IMR-90 (cell line): ENCODE measurements at regions not wholly inside any gene's neighbourhood (a gene's known extent, or its start where the extent isn't known, plus 50 kb on each side); places are given as distances from the start of the nearest gene placed in this dataset.
"Not testable (repeated sequence)": the region's sequence is repeated elsewhere in the genome, so short reads cannot be mapped to it uniquely, and the experiment has no call there.

ENCODE experiments used
- ATAC-seq: fragments of 200-7000 bp; cut with Tn5 transposase; 2 replicates; pipeline ENCODE4 v1.9.1; 2020; ENCODE audit warnings: low read depth, mild to moderate bottlenecking, moderate library complexity
- BruUV-seq: library from RNA; stranded (reverse); fragments of 400-500 nt; replicated peaks from 2 replicates; lab custom pipeline; 2021; lab: Mats Ljungman, UMichigan
- CTCF ChIA-PET: fragments of 300-600 bp; formaldehyde crosslinking; extraction: SDS; loops from one replicate; lab custom pipeline; 2021; ENCODE audit warnings: antibody characterized with exemption; lab: Yijun Ruan, JAX
- POLR2A ChIA-PET: fragments of 300-600 bp; sonication (Branson Sonifier 250); formaldehyde crosslinking; loops from one replicate; lab custom pipeline; 2022; ENCODE audit warnings: antibody characterized with exemption; ENCODE audit not compliant: unreplicated experiment; lab: Charles Lee
- DNase-seq: peaks from one replicate; pipeline ENCODE4 v3.0.0; 2013
- H2AFZ ChIP-seq: replicated peaks from 2 replicates; pipeline ENCODE3; 2013; ENCODE audit warnings: low read length, mild to moderate bottlenecking; ENCODE audit not compliant: poor library complexity
- H2AK5ac ChIP-seq: 2 replicates; pipeline ENCODE4 v1.6.1; 2013; ENCODE audit warnings: low read depth, low read length, inconsistent platforms
- H2AK9ac ChIP-seq: replicated peaks from 2 replicates; pipeline ENCODE3; 2013; ENCODE audit warnings: mild to moderate bottlenecking, low read depth, low read length, moderate library complexity; ENCODE audit not compliant: poor library complexity
- H2BK120ac ChIP-seq: 2 replicates; pipeline ENCODE4 v1.6.1; 2013; ENCODE audit warnings: low read depth, low read length, inconsistent platforms
- H2BK15ac ChIP-seq: 3 replicates; pipeline ENCODE4 v1.6.1; 2013; ENCODE audit warnings: low read depth, low read length, inconsistent platforms
- H2BK20ac ChIP-seq: 2 replicates; pipeline ENCODE4 v1.6.1; 2013; ENCODE audit warnings: low read depth, mild to moderate bottlenecking, inconsistent platforms, low read length, moderate library complexity
- H2BK5ac ChIP-seq: 2 replicates; pipeline ENCODE4 v1.6.1; 2013; ENCODE audit warnings: mild to moderate bottlenecking, low read depth, low read length, inconsistent platforms; ENCODE audit not compliant: poor library complexity, severe bottlenecking
- H3K14ac ChIP-seq: replicated peaks from 2 replicates; pipeline ENCODE4 v1.6.1; 2013; ENCODE audit warnings: low read depth, low read length, inconsistent platforms
- H3K18ac ChIP-seq: 2 replicates; pipeline ENCODE4 v1.6.1; 2013; ENCODE audit warnings: low read depth, low read length, control low read depth
- H3K23ac ChIP-seq: 2 replicates; pipeline ENCODE4 v1.6.1; 2013; ENCODE audit warnings: low read depth, low read length, inconsistent platforms
- H3K27ac ChIP-seq: 2 replicates; pipeline ENCODE4 v1.5.1; 2013; ENCODE audit warnings: mild to moderate bottlenecking, control low read depth, low read length; ENCODE audit not compliant: insufficient read depth
- H3K27me3 ChIP-seq: 2 replicates; pipeline ENCODE4 v1.6.1; 2013; ENCODE audit warnings: low read length; ENCODE audit not compliant: control insufficient read depth, insufficient read depth
- H3K36me3 ChIP-seq: 2 replicates; pipeline ENCODE4 v1.6.1; 2013; ENCODE audit warnings: low read length, mixed read lengths; ENCODE audit not compliant: control insufficient read depth, insufficient read depth
- H3K4ac ChIP-seq: 2 replicates; pipeline ENCODE4 v1.6.1; 2013; ENCODE audit warnings: low read depth, low read length, inconsistent platforms
- H3K4me1 ChIP-seq: 2 replicates; pipeline ENCODE4 v1.6.1; 2013; ENCODE audit warnings: low read length, mixed read lengths; ENCODE audit not compliant: control insufficient read depth, insufficient read depth
- H3K4me2 ChIP-seq: 2 replicates; pipeline ENCODE4 v1.6.1; 2013; ENCODE audit warnings: low read depth, mild to moderate bottlenecking, control low read depth, low read length, moderate library complexity
- H3K4me3 ChIP-seq: 2 replicates; pipeline ENCODE4 v1.5.1; 2013; ENCODE audit warnings: low read depth, mild to moderate bottlenecking, control low read depth, low read length, moderate library complexity; ENCODE audit not compliant: insufficient read depth
- H3K56ac ChIP-seq: 2 replicates; pipeline ENCODE4 v1.6.1; 2013; ENCODE audit warnings: low read length, inconsistent platforms; ENCODE audit not compliant: insufficient read depth; ENCODE audit errors: extremely low read depth
- H3K79me1 ChIP-seq, 2 experiments: 2 replicates each; pipeline ENCODE4 v1.6.1; 2013; ENCODE audit warnings: low read length in 2 of 2, inconsistent platforms in 1 of 2, low read depth in 1 of 2
- H3K9ac ChIP-seq: 2 replicates; pipeline ENCODE4 v1.6.1; 2013; ENCODE audit warnings: low read depth, low read length, control low read depth
- H3K9me1 ChIP-seq: 2 replicates; pipeline ENCODE4 v1.6.1; 2013; ENCODE audit warnings: low read length, inconsistent platforms; ENCODE audit not compliant: insufficient read depth
- H3K9me3 ChIP-seq: 2 replicates; pipeline ENCODE4 v1.6.1; 2013; ENCODE audit warnings: low read length; ENCODE audit not compliant: control insufficient read depth, insufficient read depth
- H4K20me1 ChIP-seq: 2 replicates; pipeline ENCODE4 v1.6.1; 2013; ENCODE audit warnings: low read length, inconsistent platforms; ENCODE audit not compliant: insufficient read depth
- H4K5ac ChIP-seq: 2 replicates; pipeline ENCODE4 v1.6.1; 2013; ENCODE audit warnings: mild to moderate bottlenecking, low read depth, low read length, control low read depth
- H4K8ac ChIP-seq, 2 experiments: 2 replicates each; pipeline ENCODE4 v1.6.1; 2013; ENCODE audit warnings: low read depth in 2 of 2, low read length in 2 of 2, control low read depth in 1 of 2, inconsistent platforms in 1 of 2
- H4K91ac ChIP-seq: 2 replicates; pipeline ENCODE4 v1.6.1; 2013; ENCODE audit warnings: low read depth, low read length, inconsistent platforms; ENCODE audit not compliant: insufficient read depth
- WGBS, 2 experiments: methylation state at CpG; one replicate each; pipeline versions ENCODE4 v1.1.5 to v1.1.7; 2013; ENCODE audit warnings: missing lambda C conversion rate in 2 of 2; ENCODE audit not compliant: insufficient read length in 1 of 2; ENCODE audit errors: extremely low coverage in 2 of 2; 5-methylcytosine and 5-hydroxymethylcytosine counted together
- dilution Hi-C: fragments of 300-500 bp; cut with HindIII; formaldehyde crosslinking; loops from one replicate; pipeline ENCODE4 v1.14.3; 2018; ENCODE audit warnings: low sequenced_read_pairs; ENCODE audit not compliant: unreplicated experiment
- in situ Hi-C: fragments of 300-500 bp; cut with MboI; formaldehyde crosslinking; loops from 3 replicates; pipeline ENCODE4 v1.14.3; 2019; ENCODE audit warnings: low sequenced_read_pairs, inconsistent platforms, mixed read lengths
- intact Hi-C: fragments of 100-400 bp; cut with micrococcal nuclease; formaldehyde crosslinking; loops from 2 replicates; pipeline ENCODE4 v1.10.0; 2022

DNA sequence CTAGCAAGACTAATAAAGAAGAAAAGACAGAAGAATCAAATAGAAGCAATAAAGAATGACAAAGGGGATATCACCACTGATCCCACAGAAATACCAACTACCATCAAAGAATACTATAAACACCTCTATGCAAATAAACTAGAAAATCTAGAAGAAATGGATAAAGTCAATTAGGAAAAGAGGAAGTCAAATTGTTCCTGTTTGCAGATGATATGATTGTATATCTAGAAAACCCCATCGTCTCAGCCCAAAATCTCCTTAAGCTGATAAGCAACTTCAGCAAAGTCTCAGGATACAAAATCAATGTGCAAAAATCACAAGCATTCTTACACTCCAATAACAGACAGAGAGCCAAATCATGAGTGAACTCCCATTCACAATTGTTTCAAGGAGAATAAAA, 133.0 kb downstream of the ZFAND4 start:
- CTCF ChIA-PET, in situ Hi-C loops, H4K91ac ChIP-seq: not testable (repeated sequence)

More for the DNA sequence above, 133.0 kb downstream of the ZFAND4 start:
- H4K8ac ChIP-seq, H3K14ac ChIP-seq, H3K27me3 ChIP-seq, POLR2A ChIA-PET, H3K79me1 ChIP-seq, BruUV-seq, ATAC-seq, H3K9me1 ChIP-seq, H2AFZ ChIP-seq, H3K9me3 ChIP-seq, H3K4me3 ChIP-seq, H4K5ac ChIP-seq, H3K36me3 ChIP-seq, H3K4ac ChIP-seq, H3K56ac ChIP-seq, H2BK15ac ChIP-seq, H2BK120ac ChIP-seq, dilution Hi-C loops, H3K9ac ChIP-seq, H2BK20ac ChIP-seq, H4K20me1 ChIP-seq, H2AK5ac ChIP-seq, H3K18ac ChIP-seq, H3K4me2 ChIP-seq, H3K23ac ChIP-seq, H3K27ac ChIP-seq, H2AK9ac ChIP-seq, H2BK5ac ChIP-seq, DNase-seq, intact Hi-C loops, H3K4me1 ChIP-seq: not testable (repeated sequence)
- no CpG with 5 or more reads among the region's 1 CpG for WGBS, 2 experiments
